SK-N-SH (cell line): ENCODE measurements at regions not wholly inside any gene's neighbourhood (a gene's known extent, or its start where the extent isn't known, plus 50 kb on each side); places are given as distances from the start of the nearest gene placed in this dataset.
"Not testable (repeated sequence)": the region's sequence is repeated elsewhere in the genome, so short reads cannot be mapped to it uniquely, and the experiment has no call there.

ENCODE experiments used
- CTCF ChIA-PET: fragments of 300-600, 350-600 bp; formaldehyde crosslinking; extraction: SDS; loops from one replicate; lab custom pipeline; 2021; lab: Yijun Ruan, JAX
- POLR2A ChIA-PET: fragments of 350-600 bp; sonication (Branson Sonifier 250); formaldehyde crosslinking; extraction: SDS; loops from one replicate; lab custom pipeline; 2020; ENCODE audit warnings: antibody characterized with exemption, inconsistent platforms; lab: Yijun Ruan, JAX
- DNase-seq: peaks from one replicate; pipeline ENCODE4 v3.0.0; 2012
- H2AFZ ChIP-seq: fragments of 200-600 bp; sonication (generic); 2 replicates; pipeline ENCODE4 v1.8.1; 2016; ENCODE audit warnings: antibody characterized with exemption, mild to moderate bottlenecking, low read depth
- H3F3A ChIP-seq: fragments of 200-600 bp; sonication (generic); replicated peaks from 2 replicates; pipeline ENCODE3; 2016; ENCODE audit warnings: antibody characterized with exemption, mild to moderate bottlenecking; ENCODE audit not compliant: insufficient read depth
- H3K27ac ChIP-seq, 2 experiments: fragments of 200-500 bp in 1 of 2; fragments of 200-600 bp in 1 of 2; sonication (Bioruptor generic) in 1 of 2; sonication (generic), shearing (Covaris generic) in 1 of 2; 2 replicates each; pipeline versions ENCODE4 v1.5.1 to v1.6.1; 2014 to 2016; ENCODE audit warnings: low read depth in 2 of 2, inconsistent platforms in 1 of 2, low read length in 1 of 2, mild to moderate bottlenecking in 1 of 2, mixed read lengths in 1 of 2
- H3K27me3 ChIP-seq: fragments of 200-600 bp; sonication (generic), shearing (Covaris generic); 2 replicates; pipeline ENCODE4 v1.6.1; 2016; ENCODE audit warnings: mixed run types; ENCODE audit not compliant: insufficient read depth
- H3K36me3 ChIP-seq, 2 experiments: fragments of 200-500 bp in 1 of 2; fragments of 200-600 bp in 1 of 2; sonication (Bioruptor generic) in 1 of 2; sonication (generic) in 1 of 2; replicated peaks in 1 of 2; 2 replicates each; pipeline versions ENCODE3 to v1.5.1; 2014 to 2016; ENCODE audit warnings: low read length in 1 of 2, mild to moderate bottlenecking in 1 of 2; ENCODE audit not compliant: insufficient read depth in 2 of 2, control insufficient read depth in 1 of 2
- H3K4me1 ChIP-seq, 2 experiments: fragments of 200-500 bp in 1 of 2; fragments of 200-600 bp in 1 of 2; sonication (Bioruptor generic) in 1 of 2; sonication (generic), shearing (Covaris generic) in 1 of 2; 2 replicates each; pipeline versions ENCODE4 v1.5.1 to v1.6.1; 2014 to 2016; ENCODE audit warnings: low read depth in 1 of 2, low read length in 1 of 2, mixed run types in 1 of 2; ENCODE audit not compliant: insufficient read depth in 2 of 2, control insufficient read depth in 1 of 2
- H3K4me2 ChIP-seq: fragments of 200-600 bp; sonication (generic), shearing (Covaris generic); 2 replicates; pipeline ENCODE4 v1.6.1; 2017; ENCODE audit warnings: mixed run types
- H3K4me3 ChIP-seq, 2 experiments: fragments of 200-500 bp in 1 of 2; fragments of 200-600 bp in 1 of 2; sonication (Bioruptor generic) in 1 of 2; sonication (generic), shearing (Covaris generic) in 1 of 2; 2 replicates each; pipeline versions ENCODE4 v1.5.1 to v1.8.1; 2014 to 2016; ENCODE audit warnings: low read depth in 2 of 2, inconsistent platforms in 1 of 2, low read length in 1 of 2, mild to moderate bottlenecking in 1 of 2, mixed read lengths in 1 of 2, moderate library complexity in 1 of 2
- H3K79me2 ChIP-seq: fragments of 200-600 bp; sonication (generic); 2 replicates; pipeline ENCODE4 v1.8.1; 2017; ENCODE audit warnings: mild to moderate bottlenecking; ENCODE audit not compliant: insufficient read depth
- H3K9ac ChIP-seq: fragments of 200-600 bp; sonication (generic); 2 replicates; pipeline ENCODE4 v1.6.1; 2017; ENCODE audit warnings: mixed run types
- H3K9me2 ChIP-seq: fragments of 200-600 bp; sonication (generic); 2 replicates; pipeline ENCODE4 v1.6.1; 2017; ENCODE audit warnings: mixed run types
- H3K9me3 ChIP-seq: fragments of 200-600 bp; sonication (generic); 2 replicates; pipeline ENCODE4 v1.6.1; 2017; ENCODE audit warnings: mixed run types, mild to moderate bottlenecking, moderate library complexity
- H4K20me1 ChIP-seq: fragments of 200-600 bp; sonication (generic); 2 replicates; pipeline ENCODE4 v1.6.1; 2017; ENCODE audit warnings: mild to moderate bottlenecking, mixed run types; ENCODE audit not compliant: insufficient read depth
- CHD2 ChIP-seq: fragments of 150-350 bp; IDR thresholded peaks from 2 replicates; pipeline ENCODE4 v1.6.1; 2018; ENCODE audit warnings: low read length; ENCODE audit not compliant: partially characterized antibody
- EP300 ChIP-seq, 2 experiments: IDR thresholded peaks; 2 replicates each; pipeline versions ENCODE4 v1.4.0 to v1.6.1; 2012; ENCODE audit warnings: borderline replicate concordance in 1 of 2, low read depth in 1 of 2, low read length in 1 of 2
- EZH2phosphoT487 ChIP-seq: fragments of 200-600 bp; sonication (generic); IDR thresholded peaks from 2 replicates; pipeline ENCODE4 v1.6.1; 2017; ENCODE audit warnings: low read depth, mixed run types, mild to moderate bottlenecking, antibody characterized with exemption, moderate library complexity, borderline replicate concordance
- FOSL2 ChIP-seq: IDR thresholded peaks from 2 replicates; pipeline ENCODE4 v1.4.0; 2012; ENCODE audit warnings: low read depth, mild to moderate bottlenecking, moderate library complexity, borderline replicate concordance
- FOXJ3 ChIP-seq: sonication (generic); formaldehyde crosslinking; IDR thresholded peaks from 2 replicates; pipeline ENCODE4 v1.5.1; 2020; ENCODE audit warnings: mild to moderate bottlenecking, missing genetic modification reagents
- GATA2 ChIP-seq: sonication (generic); formaldehyde crosslinking; IDR thresholded peaks from 2 replicates; pipeline ENCODE4 v1.5.0; 2020; ENCODE audit warnings: mild to moderate bottlenecking, missing genetic modification reagents
- IRF3 ChIP-seq: fragments of 150-350 bp; IDR thresholded peaks from 2 replicates; pipeline ENCODE4 v1.6.1; 2016; ENCODE audit warnings: mild to moderate bottlenecking, low read depth, low read length
- MEF2A ChIP-seq: IDR thresholded peaks from 2 replicates; pipeline ENCODE4 v1.4.0; 2012; ENCODE audit warnings: low read depth, borderline replicate concordance
- NFIC ChIP-seq: IDR thresholded peaks from 2 replicates; pipeline ENCODE4 v1.4.0; 2012; ENCODE audit warnings: borderline replicate concordance
- RCOR1 ChIP-seq: fragments of 150-350 bp; IDR thresholded peaks from 2 replicates; pipeline ENCODE4 v1.6.1; 2017; ENCODE audit warnings: antibody characterized with exemption, low read length
- RFX5 ChIP-seq: IDR thresholded peaks from 2 replicates; pipeline ENCODE4 v1.6.1; 2012; ENCODE audit warnings: mild to moderate bottlenecking, improper control_type of control experiment, low read length
- RXRA ChIP-seq: IDR thresholded peaks from 2 replicates; pipeline ENCODE4 v1.4.0; 2012; ENCODE audit warnings: low read depth, mild to moderate bottlenecking, borderline replicate concordance
- SIN3A ChIP-seq: IDR thresholded peaks from 2 replicates; pipeline ENCODE4 v1.6.1; 2012; ENCODE audit warnings: low read depth, mild to moderate bottlenecking, low read length, moderate library complexity, borderline replicate concordance
- SMC3 ChIP-seq: IDR thresholded peaks from 2 replicates; pipeline ENCODE4 v1.6.1; 2012; ENCODE audit warnings: low read depth, low read length, improper control_type of control experiment
- USF1 ChIP-seq: IDR thresholded peaks from 2 replicates; pipeline ENCODE4 v1.4.0; 2012; ENCODE audit warnings: low read depth, borderline replicate concordance
- YY1 ChIP-seq: IDR thresholded peaks from 2 replicates; pipeline ENCODE4 v1.4.0; 2012; ENCODE audit warnings: low read depth, mild to moderate bottlenecking
- ZBTB33 ChIP-seq: IDR thresholded peaks from 2 replicates; pipeline ENCODE4 v1.4.0; 2012; ENCODE audit warnings: low read depth, borderline replicate concordance
- whole genome bisulfite sequencing: methylation state at CpG from one replicate; pipeline ENCODE4 v1.1.6; 2017; ENCODE audit warnings: low lambda C conversion rate; 5-methylcytosine and 5-hydroxymethylcytosine counted together

GRCh38 chr20:48371211-48371610 lies 456.6 kb downstream of the PREX1 start:
- no peak for TF ChIP-seq EZH2phosphoT487
- TF ChIP-seq CHD2, result no peak
- TF ChIP-seq IRF3, result no peak
- no peak for TF ChIP-seq YY1
- no peak for TF ChIP-seq NFIC
- no peak for TF ChIP-seq FOXJ3 (CRISPR knock-in tag)
- TF ChIP-seq FOSL2, result no peak
- no peak for TF ChIP-seq RCOR1
- TF ChIP-seq ZBTB33, result no peak
- no peak for TF ChIP-seq RXRA
- TF ChIP-seq SIN3A, result no peak
- no peak for TF ChIP-seq USF1
- no peak for TF ChIP-seq MEF2A
- TF ChIP-seq RFX5, result no peak
- Histone ChIP-seq H3K4me2 (no peak overlapping the region), H3K36me3 (no peaks in the 10 kb centered on the region), H3K27me3 (no peaks in the 10 kb centered on the region), H3K4me3 (no peak overlapping the region), H3K4me1 (peaks cover 0 to 27% of the 10 kb centered on the region in 2 experiments; a peak in 3 of 4 replicates), H3K9me3 (no peaks in the 10 kb centered on the region), H3K9me2 (no peaks in the 10 kb centered on the region), H2AFZ (no peak overlapping the region), H4K20me1 (no peaks in the 10 kb centered on the region), H3K27ac (no peak overlapping the region), H3K9ac (no peak overlapping the region), H3F3A (no peaks in the 10 kb centered on the region), H3K79me2 (no peaks in the 10 kb centered on the region)
- ChIA-PET POLR2A (no interaction called here), CTCF (interaction anchor here (0.9 kb wide), 1 partner anchor 238 kb away, joined by 3 read pairs; no protein-coding TSS in a partner anchor)
- 77% methylated on average over 4 of the region's 4 CpGs for WGBS
- no peak for DNase-seq

- H3F3A ChIP-seq, H3K36me3 ChIP-seq, POLR2A ChIA-PET, H3K9me2 ChIP-seq, H3K79me2 ChIP-seq, H3K27me3 ChIP-seq, H3K9me3 ChIP-seq, H4K20me1 ChIP-seq, H2AFZ ChIP-seq, H3K9ac ChIP-seq, H3K4me3 ChIP-seq: not testable (repeated sequence)
- TF ChIP-seq EP300 (IDR thresholded peaks at IDR 0.05; ENCODE audit: borderline replicate concordance in 1 of 2, low read depth in 1 of 2, low read length in 1 of 2) (peak in 1 of 2 experiments; percentile 62; a peak in 1 of 4 replicates), NFIC (0 out of 2 replicates have a peak, but pooled peaks have one; percentile 11), RCOR1 (peak; percentile 58), SMC3 (0 out of 2 replicates have a peak, but pooled peaks have one; percentile 4), GATA2 (CRISPR knock-in tag) (peak; percentile 88)
- 18% methylated on average over 6 of the region's 10 CpGs for WGBS
- DNase-seq, result peak; percentile 73
- Histone ChIP-seq H3K27ac (peak overlapping the region; percentile 20 to 87; a peak in 3 of 4 replicates), H3K4me1 (peaks cover 0 to 27% of the 10 kb centered on the region in 2 experiments; a peak in 3 of 4 replicates), H3K4me2 (peak overlapping the region; percentile 30)
- CTCF ChIA-PET, result interaction anchor here (0.6 to 1.1 kb wide), 3 partner anchors 17 to 316 kb away, joined by 3 to 4 read pairs (median 3); no protein-coding TSS in a partner anchor
Measured at GRCh38 chr20:48368580-48369021, 459.2 kb downstream of the PREX1 start.

- H3K4me2 ChIP-seq, H2AFZ ChIP-seq, H3K9me3 ChIP-seq, H3K79me2 ChIP-seq, POLR2A ChIA-PET, H3F3A ChIP-seq, H4K20me1 ChIP-seq, H3K4me3 ChIP-seq, H3K9me2 ChIP-seq, DNase-seq, H3K27ac ChIP-seq, H3K27me3 ChIP-seq, H3K36me3 ChIP-seq, H3K9ac ChIP-seq: not testable (repeated sequence)
- H3K4me1 ChIP-seq, result peaks cover 0 to 27% of the 10 kb centered on the region in 2 experiments; a peak in 3 of 4 replicates
- CTCF ChIA-PET, result interaction anchor here (1.2 kb wide), 1 partner anchor 689 kb away, joined by 3 read pairs; no protein-coding TSS in a partner anchor
- WGBS, result 92% methylated on average over 8 of the region's 28 CpGs
Measured at GRCh38 chr20:48367541-48368358, 460.0 kb downstream of the PREX1 start.
